HG02571 (cell line): ENCODE measurements at regions not wholly inside any gene's neighbourhood (a gene's known extent, or its start where the extent isn't known, plus 50 kb on each side); places are given as distances from the start of the nearest gene placed in this dataset.

Source experiments
- ATAC-seq: cut with Tn5 transposase; IDR thresholded peaks from one replicate; pipeline ENCODE4 v1.9.1; 2021; ENCODE audit warnings: mild to moderate bottlenecking, moderate library complexity; ENCODE audit not compliant: unreplicated experiment

DNA sequence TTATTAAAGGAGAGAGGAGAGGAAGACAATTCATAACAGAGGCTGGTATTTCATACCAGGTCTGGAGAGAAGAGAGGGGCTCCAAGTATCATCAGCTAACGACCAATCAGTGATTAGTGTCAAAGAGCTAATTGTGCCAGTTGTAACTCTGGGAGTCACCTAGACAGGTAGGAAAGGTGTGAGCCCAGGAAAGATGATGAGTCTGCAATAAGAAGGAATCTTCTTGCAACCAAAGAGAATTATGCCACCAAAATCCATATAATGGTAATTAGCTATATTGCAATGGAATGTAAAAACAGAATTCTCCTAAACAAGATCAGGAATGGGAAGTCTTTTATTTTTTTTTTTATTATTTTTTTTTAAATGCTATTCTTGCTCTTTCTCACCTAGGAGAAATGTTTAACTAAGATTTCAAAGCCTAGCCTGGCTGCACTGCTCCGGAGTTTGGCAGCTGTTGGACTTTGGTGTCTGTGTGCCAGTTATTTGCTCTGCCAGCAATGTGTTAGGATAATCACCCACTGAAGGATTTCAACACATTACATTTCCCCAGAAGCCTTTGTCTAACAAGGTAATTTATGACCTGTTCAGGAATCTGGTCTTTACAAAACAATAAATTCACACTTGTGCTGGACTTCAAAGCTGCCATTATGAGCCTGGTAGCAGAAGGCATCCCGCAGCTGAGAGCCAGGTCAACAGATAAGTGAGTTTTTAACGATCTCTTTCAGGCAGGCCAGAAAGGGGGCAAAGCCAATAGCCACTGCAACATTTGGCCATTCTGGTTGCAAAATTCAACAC is 89.4 kb downstream of the FOXB1 start:
- ATAC-seq, result no peak

DNA sequence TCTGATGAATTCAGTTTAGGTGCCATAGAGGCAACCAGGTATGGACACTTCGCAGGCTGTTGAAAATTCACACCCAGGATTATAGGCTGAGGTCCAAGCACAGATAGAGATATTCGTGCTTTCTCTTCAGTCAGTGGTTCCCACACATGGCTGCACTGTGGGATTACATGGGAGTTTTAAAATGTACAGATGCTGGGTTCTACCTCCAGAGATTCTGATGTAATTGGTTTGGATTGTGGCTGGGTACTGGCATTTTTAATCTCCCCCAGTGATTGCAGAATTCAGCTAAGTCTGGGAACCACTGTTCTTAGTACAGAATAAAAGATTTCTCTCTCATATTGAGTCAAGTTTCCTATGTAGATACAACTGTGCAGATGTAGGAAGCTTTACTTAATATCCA is 91.6 kb downstream of the FOXB1 start:
- ATAC-seq, result no peak

DNA sequence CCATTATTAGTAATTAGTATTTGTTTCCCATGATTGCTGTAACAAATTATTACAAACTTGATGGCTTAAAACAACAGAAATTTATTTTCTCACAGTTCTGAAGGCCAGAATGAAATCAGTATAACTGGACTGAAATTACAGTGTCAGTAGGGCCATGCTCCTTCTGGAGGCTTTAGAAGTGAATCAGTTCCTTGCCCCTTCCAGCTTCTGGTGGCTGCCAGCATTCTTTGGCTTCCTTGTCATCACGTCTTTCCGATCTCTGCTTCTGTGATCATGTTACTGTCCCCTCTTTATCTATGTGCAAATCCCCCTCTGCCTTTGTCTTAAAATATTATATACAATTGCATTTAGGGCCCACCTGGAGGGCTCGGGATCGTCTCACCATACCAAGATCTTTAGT is 92.0 kb downstream of the FOXB1 start:
- ATAC-seq, result no peak

DNA sequence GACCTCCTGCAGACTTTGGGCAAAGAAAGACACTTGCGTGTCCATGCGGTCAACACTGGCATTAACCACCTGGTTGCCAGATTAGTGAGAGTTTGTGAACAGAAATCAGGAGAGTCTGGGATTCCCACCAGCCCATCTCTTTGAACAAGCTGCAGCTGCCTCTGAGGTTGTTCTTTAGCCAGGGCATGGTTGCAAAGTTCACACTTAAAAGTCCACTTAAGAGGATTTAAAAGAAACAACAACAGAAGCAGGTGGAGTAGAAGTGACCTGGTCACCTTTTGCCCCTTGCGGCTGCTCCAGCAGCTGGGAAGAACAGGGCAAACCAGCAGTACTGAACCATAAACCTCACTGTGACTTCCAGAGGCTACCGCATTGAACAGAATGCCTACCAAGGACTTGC is 97.3 kb downstream of the FOXB1 start:
- ATAC-seq, result no peak

DNA sequence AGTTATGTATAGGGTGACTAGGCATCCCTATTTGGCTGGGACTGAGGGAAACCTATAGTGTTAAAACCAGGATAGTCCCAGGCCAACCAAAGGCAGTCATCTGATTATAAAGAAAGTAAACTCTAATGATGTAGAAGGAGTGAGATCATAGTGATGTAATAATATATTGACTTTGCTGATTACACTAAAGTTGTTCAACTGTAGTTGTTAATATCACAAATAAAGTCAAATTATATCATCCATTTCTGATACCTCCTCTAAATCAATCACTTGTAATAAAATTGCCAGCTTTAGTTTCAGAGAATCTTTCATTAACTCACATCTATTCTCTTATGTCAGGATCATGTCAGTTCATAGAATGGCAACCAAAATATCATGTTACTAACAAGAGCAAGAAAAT is 98.6 kb downstream of the FOXB1 start:
- no peak for ATAC-seq

DNA sequence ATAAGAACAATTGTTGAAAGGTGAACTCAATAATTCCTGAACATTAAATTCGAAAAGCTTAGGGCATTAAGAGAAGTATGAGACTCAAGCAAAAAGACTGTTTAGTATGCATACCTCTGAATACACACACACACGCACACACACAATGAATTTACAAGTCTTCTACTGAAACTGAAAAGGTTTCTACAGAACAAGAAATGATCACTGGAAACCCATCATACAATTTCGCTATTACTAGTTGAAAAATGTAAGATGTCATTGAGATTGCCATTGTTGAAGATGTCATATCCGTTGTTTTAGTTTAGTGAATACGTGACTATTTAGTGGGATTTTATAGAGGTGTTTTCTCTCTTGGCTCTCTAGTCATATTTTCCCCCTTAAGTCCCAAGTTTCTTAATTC is 106.8 kb downstream of the FOXB1 start:
- no peak for ATAC-seq

DNA sequence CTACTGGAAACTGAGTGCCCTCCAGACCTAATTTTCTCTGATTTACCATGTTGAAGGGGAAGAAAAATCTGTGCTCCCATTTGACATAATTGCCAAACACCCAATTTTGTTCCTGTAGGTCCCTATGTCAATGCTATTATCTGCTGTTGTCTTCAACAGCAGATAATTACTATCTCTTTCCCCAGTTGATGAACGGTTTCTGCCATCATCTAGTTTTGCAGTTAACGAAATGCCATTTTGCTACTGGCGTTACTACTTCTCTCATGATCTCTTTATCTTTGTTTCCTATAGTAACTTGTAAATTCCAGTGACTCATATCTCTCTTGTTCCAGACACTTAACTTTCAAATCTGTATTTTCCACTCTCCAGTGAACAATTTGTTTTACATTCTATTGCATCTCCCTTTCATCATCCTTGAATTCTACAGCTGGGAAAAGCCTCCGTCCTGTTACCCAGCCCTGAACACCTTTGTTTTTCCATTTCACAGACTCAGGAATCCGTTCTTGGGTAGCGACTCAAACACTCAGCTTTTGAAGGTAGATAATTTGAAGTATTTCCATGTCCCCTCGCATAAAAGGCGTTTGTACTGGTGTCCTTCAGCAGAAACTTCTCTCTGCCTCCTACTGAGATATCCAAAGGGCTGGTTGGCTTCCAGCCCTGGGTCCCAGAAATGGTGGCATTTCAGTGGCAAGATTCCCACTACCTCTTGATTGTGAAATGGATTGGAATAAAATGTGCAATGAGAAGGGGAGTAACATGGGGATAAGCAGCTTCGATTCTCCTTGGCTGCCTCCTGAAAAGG is 111.7 kb downstream of the FOXB1 start:
- no peak for ATAC-seq

DNA sequence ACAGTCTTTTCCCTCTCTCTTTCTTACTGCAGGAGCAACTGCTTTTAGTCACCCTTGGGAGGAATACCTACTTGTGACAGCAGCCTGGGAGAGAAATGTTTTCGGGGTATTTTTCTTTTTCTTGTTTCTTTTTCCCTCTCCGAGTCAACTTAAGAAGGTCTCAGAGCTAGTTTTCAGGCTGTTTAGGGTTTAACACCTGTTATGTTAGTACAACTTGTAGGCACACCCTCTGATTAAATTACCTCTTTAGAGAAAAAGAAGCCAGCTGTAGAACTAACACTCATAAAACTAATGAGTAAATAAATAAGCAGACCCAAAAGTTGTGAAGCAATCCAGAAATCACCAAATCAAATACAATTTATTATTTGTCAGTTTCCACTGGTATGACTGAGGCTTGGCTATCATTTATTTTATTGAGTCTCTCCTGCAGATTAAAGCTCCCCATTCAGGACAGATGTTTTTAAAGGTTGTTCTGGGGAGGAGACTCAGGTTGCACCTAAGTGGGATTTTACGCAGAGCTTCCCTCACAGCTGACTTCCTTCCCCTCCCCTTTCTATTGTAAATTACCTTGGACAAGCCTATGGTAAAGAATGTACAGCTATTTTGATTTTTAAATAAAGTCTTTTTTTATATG is 112.5 kb downstream of the FOXB1 start:
- no peak for ATAC-seq

DNA sequence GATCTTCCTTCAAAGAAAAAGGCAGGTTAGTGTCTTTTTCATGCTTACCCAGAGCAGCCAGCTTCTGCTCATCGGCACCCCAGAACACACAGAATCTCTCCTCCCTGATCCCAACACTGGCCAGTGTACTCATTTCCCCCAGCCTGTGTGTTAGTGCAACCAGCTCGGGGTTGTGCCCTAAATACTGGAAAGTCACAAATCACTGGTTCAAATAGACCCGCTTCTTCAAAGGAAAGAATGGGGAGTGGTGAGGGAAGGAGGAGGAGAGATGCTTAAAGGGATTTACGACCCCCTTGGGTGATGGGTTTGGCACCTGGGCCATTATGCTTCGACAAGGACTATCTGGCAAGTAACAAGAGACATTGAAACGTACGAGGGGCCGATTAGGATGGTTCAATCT is 114.0 kb downstream of the FOXB1 start:
- no peak for ATAC-seq

DNA sequence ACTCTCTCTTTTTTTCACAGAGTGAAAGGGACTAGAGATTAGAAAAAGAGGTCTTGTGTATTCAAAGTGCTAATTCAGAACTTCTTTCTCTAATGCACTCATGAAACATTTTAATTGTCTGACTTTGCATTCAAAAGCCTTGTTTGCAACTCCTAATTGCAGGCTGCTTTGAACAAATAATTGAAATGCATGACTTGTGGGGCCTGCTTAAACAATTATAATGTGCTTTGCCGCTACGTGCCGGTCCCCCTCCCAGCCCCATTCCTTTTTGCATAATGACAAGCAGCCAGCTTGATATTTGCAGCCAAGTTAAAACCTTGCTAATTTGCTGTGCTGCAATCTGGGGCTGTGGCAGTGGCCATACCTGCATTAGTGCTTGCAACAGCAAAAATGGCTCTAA is 114.5 kb downstream of the FOXB1 start:
- no peak for ATAC-seq

DNA sequence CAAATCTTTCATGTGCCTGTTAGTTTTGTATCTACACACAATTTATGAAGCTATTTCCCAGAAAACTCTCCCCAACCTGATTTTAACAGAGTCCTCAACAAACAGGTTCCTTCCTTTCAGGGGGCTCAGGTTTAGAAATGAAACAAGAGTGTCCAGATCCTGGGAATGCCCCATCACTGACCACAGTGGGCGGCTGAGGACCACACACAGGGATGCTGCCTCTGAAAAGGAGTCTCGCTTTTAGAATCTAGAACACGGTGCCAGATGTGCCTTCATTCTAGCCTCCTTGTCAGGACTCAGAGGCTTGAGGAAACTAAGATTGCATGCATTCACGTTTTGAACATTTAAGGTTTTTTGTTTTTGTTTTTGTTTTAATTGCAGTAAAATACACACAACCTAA is 115.0 kb downstream of the FOXB1 start:
- ATAC-seq, result no peak

DNA sequence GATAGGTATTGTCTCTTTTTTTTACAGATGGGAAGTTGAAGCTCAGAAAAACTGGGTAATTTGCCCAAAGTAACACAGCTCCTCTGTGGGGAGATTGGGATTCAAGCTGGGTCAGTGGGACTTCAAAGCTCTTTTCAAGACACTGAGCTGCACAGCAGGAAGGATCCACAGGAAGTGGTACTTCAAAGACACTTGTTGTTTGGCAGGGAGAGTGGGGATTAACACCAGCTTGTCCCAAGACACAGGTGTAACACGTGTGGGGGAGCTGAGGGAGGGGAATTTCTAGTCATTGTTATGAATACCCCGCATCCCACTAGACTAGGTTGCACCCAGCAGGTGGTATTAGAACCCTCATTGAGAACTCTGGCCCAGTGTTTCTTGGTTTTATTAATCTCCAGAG is 116.0 kb downstream of the FOXB1 start:
- no peak for ATAC-seq

DNA sequence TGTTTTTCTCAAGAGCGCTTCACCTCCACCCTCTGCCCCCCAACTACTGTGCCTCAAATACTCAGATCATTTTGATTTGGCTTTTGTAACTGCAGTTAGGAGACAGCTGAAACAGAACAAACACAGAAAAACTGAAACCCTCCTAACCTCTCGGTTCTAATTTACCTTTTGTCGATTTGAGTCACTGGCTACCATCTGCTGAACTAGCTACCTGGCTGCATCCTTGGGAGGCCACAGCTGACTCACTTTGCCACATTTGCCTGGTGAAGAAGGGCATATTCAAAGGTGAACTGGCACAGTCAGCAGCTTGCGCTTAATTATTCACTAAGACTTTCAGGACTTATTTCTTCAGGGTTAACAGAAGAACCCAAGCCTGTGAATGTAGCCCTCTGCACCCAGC is 117.7 kb downstream of the FOXB1 start:
- peak; percentile 64 for ATAC-seq

DNA sequence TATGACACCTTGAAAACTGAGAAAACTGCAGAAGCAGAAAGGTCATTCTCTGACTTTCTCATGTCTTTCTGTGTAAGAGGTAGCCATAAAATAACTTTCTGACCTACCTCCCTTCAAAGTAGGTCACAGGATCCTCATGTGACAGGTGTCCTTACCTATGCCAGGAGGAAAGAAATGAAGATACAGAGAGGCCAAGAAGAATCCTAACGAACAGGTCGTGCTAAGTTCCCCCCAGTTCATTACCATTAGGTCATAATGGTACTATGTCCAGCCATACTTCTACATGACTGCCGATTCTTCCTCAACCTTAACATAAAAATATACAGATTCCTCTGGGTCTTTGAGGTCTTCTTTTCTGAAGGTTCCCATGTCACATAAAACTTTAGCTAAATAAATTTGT is 118.6 kb downstream of the FOXB1 start:
- ATAC-seq, result no peak

DNA sequence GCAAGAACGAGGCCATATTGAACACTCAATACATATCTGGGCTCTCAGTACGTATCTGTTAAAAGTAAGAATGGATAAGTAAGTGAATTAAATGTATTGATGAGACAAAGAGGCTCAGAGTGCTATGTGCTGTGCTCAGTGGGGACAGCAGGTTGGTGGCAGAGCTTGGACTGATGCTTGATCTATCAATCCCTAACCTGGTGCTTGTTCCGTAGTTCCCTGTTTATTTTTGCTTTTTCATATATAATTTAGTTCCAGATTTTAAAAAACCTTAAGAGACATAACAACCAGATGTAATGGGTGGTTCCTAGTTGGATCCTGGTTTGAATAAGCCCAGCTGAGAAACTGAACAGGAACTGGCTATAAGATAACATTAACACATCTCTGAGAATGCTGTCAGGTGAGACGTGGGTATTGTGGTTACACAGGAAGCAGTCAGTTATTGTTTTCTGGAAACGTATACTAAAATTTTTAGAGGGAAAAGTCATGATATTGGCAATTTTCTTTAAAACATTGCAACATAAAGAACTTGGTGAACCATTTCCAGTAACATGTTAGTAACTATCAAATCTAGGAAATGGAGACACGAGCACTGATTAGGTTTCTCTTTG is 120.5 kb downstream of the FOXB1 start:
- ATAC-seq, result no peak

DNA sequence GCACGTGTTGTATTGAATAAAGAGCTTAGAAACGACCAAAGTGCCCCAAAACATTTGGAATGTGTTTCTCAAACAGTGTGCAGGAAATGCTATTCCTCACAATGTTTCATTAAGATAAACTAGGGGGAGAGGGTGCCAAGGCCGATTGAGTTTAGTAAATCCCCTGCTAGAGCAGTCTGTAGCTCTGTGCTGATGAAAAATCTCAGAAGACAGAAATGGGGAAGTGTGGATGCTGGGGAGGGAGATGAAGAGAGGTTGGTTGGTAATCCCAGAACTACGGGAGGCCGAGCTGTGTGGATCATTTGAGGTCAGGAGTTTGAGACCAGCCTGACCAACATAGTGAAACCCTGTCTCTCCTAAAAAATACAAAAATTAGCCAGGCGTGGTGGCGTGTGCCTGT is 121.2 kb downstream of the FOXB1 start:
- ATAC-seq, result no peak

DNA sequence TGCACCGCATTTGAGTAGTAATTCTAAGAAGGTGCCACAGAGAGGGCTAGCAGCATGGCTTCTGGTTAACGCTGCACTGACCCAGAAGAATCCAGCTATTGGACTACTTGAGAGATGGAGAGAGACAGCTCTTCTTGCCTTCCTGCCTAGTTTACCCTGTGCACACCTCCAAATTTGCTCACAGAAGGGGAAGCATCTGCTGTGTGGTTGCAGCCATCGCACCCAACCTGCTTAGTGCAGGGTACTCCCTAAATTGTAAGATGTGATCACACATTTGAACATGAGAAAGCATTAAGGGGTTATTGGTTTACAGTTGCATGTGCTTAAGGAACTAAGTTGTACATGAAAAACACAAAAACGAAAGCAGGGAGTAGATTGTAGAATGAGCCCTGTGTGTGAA is 122.1 kb downstream of the FOXB1 start:
- no peak for ATAC-seq

DNA sequence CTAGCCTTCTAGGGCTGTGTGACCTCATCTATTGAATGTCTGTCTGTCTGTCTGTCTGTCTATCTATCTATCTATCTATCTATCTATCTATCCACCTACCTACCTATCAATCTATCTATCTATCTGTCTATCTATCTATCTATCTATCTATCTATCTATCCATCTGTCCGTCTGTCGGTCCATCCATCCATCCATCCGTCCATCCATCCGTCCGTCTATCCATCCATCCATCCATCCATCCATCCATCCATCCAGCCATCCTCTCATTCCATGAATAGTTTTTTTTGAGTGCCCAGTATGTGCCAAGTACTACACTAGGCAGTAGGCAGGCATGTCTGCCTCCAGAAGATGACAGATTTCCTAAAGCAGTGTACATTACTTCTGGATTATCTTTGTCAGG is 122.5 kb downstream of the FOXB1 start:
- ATAC-seq, result no peak

DNA sequence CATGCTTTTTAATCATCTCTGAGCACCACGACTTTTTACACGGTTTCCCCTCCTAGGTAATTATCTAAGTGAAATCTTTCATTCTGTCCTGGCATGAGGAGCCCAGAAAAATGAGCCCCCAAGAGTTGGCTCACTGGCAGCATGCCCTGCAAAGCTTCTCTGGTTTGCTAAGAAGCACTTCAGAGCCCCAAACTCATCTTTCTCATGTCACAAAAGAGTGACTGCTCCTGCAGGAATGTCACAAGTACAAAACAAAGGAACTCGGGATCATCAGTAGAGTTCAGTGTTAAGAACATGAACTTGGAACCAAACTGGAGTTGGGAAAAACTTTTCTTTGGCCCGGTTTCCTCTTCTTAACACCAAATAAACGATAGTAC is 123.9 kb downstream of the FOXB1 start:
- no peak for ATAC-seq

DNA sequence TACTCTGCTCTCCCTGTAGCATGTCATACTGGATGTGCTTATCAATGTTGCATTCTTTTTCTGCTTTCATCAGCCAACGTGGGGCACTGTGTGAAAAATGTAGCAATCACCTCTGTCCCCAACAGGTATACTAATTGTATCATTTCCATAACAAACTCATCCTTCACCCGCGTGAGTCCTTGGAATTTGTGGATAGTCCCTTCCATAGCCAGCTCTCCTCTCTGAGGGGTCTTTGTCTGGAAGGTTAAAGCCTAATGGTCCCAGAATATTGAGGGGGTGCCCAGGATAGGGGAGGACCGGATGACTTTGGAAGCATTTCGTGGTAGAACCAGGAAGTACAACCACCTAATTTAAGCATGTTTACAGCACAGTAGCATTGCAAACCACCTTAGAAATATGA is 124.6 kb downstream of the FOXB1 start:
- no peak for ATAC-seq

DNA sequence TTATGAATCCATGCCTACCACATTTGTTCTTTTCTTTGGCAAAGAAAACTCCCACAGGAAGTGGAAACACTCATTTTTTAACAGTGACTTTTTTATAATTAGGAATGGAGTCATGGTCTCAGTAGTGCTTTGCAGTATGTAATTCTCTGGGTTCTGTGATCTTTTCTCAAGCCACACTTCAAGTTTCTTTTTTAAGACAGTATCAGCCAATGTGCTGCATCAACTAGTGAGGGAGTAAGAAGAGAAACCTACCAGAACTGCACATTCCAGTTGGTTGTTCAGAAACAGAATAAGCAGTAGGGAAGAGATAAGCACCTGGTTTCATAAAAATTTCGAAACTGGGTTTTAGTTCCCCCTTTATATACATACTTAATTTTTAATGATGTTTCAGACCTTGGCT is 126.3 kb downstream of the FOXB1 start:
- ATAC-seq, result no peak

DNA sequence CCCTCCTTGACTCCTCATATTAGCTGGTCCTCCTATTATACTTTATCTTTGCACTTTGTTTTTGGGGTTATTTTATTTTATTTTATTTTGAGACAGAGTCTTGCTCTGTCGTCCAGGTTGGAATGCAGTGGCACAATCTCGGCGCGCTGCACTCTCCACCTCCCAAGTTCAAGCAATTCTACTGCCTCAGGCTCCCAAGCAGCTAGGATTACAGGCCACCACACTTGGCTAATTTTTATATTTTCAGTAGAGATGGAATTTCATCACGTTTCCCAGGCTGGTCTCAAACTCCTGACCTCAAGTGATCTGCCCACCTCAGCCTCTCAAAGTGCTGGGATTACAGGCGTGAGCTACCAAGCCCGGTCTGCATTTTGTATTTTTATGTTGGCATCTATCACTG is 126.7 kb downstream of the FOXB1 start:
- ATAC-seq, result no peak
